MM.1S (cell line): ENCODE measurements at regions not wholly inside any gene's neighbourhood (a gene's known extent, or its start where the extent isn't known, plus 50 kb on each side); places are given as distances from the start of the nearest gene placed in this dataset.

Source experiments
- DNase-seq: peaks from one replicate; pipeline ENCODE4 v3.0.0-alpha.2; 2015
- H2AFZ ChIP-seq: fragments of 300-600 bp; sonication (generic); 2 replicates; pipeline ENCODE4 v1.6.0; 2016; ENCODE audit warnings: antibody characterized with exemption, low read length
- H3F3A ChIP-seq: fragments of 300-600 bp; sonication (generic); 2 replicates; pipeline ENCODE4 v1.6.1; 2016; ENCODE audit warnings: mild to moderate bottlenecking, antibody characterized with exemption, low read length, moderate library complexity, mixed read lengths; ENCODE audit not compliant: insufficient read depth
- H3K27ac ChIP-seq: fragments of 300-600 bp; sonication (generic); 2 replicates; pipeline ENCODE4 v1.5.1; 2016; ENCODE audit warnings: mild to moderate bottlenecking, low read length
- H3K27me3 ChIP-seq: fragments of 300-600 bp; sonication (generic); replicated peaks from 2 replicates; pipeline ENCODE4 v1.6.0; 2016; ENCODE audit warnings: low read length; ENCODE audit not compliant: insufficient read depth
- H3K36me3 ChIP-seq: fragments of 300-600 bp; sonication (generic); replicated peaks from 2 replicates; pipeline ENCODE4 v1.6.1; 2016; ENCODE audit warnings: mild to moderate bottlenecking, low read length, mixed read lengths; ENCODE audit not compliant: insufficient read depth
- H3K4me1 ChIP-seq: fragments of 300-600 bp; sonication (generic); 2 replicates; pipeline ENCODE4 v1.6.1; 2016; ENCODE audit warnings: low read length, mixed read lengths
- H3K4me2 ChIP-seq: fragments of 300-600 bp; sonication (generic); 2 replicates; pipeline ENCODE4 v1.6.0; 2016; ENCODE audit warnings: low read depth, low read length
- H3K4me3 ChIP-seq: fragments of 300-600 bp; sonication (generic); 2 replicates; pipeline ENCODE4 v1.5.1; 2016; ENCODE audit warnings: low read length, mixed read lengths
- H3K79me2 ChIP-seq: fragments of 300-600 bp; sonication (generic); 2 replicates; pipeline ENCODE4 v1.6.1; 2016; ENCODE audit warnings: mixed run types, low read length, mixed read lengths
- H3K9ac ChIP-seq: fragments of 300-600 bp; sonication (generic); 2 replicates; pipeline ENCODE4 v1.6.1; 2016; ENCODE audit warnings: low read length, mixed read lengths
- H3K9me2 ChIP-seq: fragments of 300-600 bp; sonication (generic); replicated peaks from 2 replicates; pipeline ENCODE4 v1.6.1; 2016; ENCODE audit warnings: mild to moderate bottlenecking, low read length, mixed read lengths; ENCODE audit not compliant: insufficient read depth
- H3K9me3 ChIP-seq: fragments of 300-600 bp; sonication (generic); replicated peaks from 2 replicates; pipeline ENCODE4 v1.6.1; 2016; ENCODE audit warnings: mild to moderate bottlenecking, low read length, mixed read lengths; ENCODE audit not compliant: insufficient read depth
- H4K20me1 ChIP-seq: fragments of 300-600 bp; sonication (generic); 2 replicates; pipeline ENCODE4 v1.6.1; 2016; ENCODE audit warnings: mild to moderate bottlenecking, low read length, moderate library complexity, mixed read lengths; ENCODE audit not compliant: insufficient read depth
- CTCF ChIP-seq: fragments of 300-600 bp; sonication (generic); IDR thresholded peaks from 2 replicates; pipeline ENCODE4 v1.5.1; 2016; ENCODE audit warnings: antibody characterized with exemption, low read length, mixed read lengths
- EZH2 ChIP-seq: fragments of 300-600 bp; sonication (generic); optimal IDR thresholded peaks from 2 replicates; pipeline ENCODE3; 2017; ENCODE audit warnings: low read depth, mild to moderate bottlenecking, antibody characterized with exemption, low read length, mixed read lengths
- EZH2phosphoT487 ChIP-seq: fragments of 300-600 bp; sonication (generic); IDR thresholded peaks from 2 replicates; pipeline ENCODE4 v1.6.1; 2018; ENCODE audit warnings: antibody characterized with exemption, low read length

- no peak for DNase-seq
- H3K4me3 ChIP-seq, result no peak overlapping the region
- H4K20me1 ChIP-seq, result no peaks in the 10 kb centered on the region
- no peaks in the 10 kb centered on the region for H3K36me3 ChIP-seq
- no peaks in the 10 kb centered on the region for H3K79me2 ChIP-seq
- H3K27me3 ChIP-seq, result no peaks in the 10 kb centered on the region
- no peak for TF ChIP-seq CTCF
- no peak for TF ChIP-seq EZH2
- TF ChIP-seq EZH2phosphoT487, result no peak
- no peaks in the 10 kb centered on the region for H3K4me1 ChIP-seq
- no peaks in the 10 kb centered on the region for H3K9me3 ChIP-seq
- no peak overlapping the region for H3K27ac ChIP-seq
- H3F3A ChIP-seq, result no peaks in the 10 kb centered on the region
- H3K9ac ChIP-seq, result no peak overlapping the region
- no peaks in the 10 kb centered on the region for H3K9me2 ChIP-seq
- no peak overlapping the region for H2AFZ ChIP-seq
- no peak overlapping the region for H3K4me2 ChIP-seq
These were observed 233.3 kb upstream of the NFE2L3 start for GRCh38 chr7:25918731-25919130.

GRCh38 chr7:25922296-25922695, 229.7 kb upstream of the NFE2L3 start:
- Histone ChIP-seq H3K9ac (no peak overlapping the region), H3K79me2 (no peaks in the 10 kb centered on the region), H3K36me3 (no peaks in the 10 kb centered on the region), H3K27ac (no peak overlapping the region), H4K20me1 (no peaks in the 10 kb centered on the region), H2AFZ (no peak overlapping the region), H3K4me3 (no peak overlapping the region), H3K9me2 (no peaks in the 10 kb centered on the region), H3K27me3 (no peaks in the 10 kb centered on the region), H3K4me1 (no peaks in the 10 kb centered on the region), H3K9me3 (no peaks in the 10 kb centered on the region), H3F3A (no peaks in the 10 kb centered on the region), H3K4me2 (no peak overlapping the region)
- TF ChIP-seq EZH2 (no peak), EZH2phosphoT487 (no peak)
- DNase-seq, result no peak

- Histone ChIP-seq H4K20me1 (no peaks in the 10 kb centered on the region), H2AFZ (no peak overlapping the region), H3K9me3 (no peaks in the 10 kb centered on the region), H3K4me3 (no peak overlapping the region), H3K4me1 (no peaks in the 10 kb centered on the region), H3K9me2 (no peaks in the 10 kb centered on the region), H3K79me2 (no peaks in the 10 kb centered on the region), H3K36me3 (no peaks in the 10 kb centered on the region), H3F3A (no peaks in the 10 kb centered on the region), H3K27ac (no peak overlapping the region), H3K27me3 (no peaks in the 10 kb centered on the region), H3K4me2 (no peak overlapping the region), H3K9ac (no peak overlapping the region)
- no peak for DNase-seq
- TF ChIP-seq EZH2phosphoT487, result no peak
- no peak for TF ChIP-seq EZH2
- no peak for TF ChIP-seq CTCF
These were observed 228.1 kb upstream of the NFE2L3 start for GRCh38 chr7:25923741-25924460.

- no peak for DNase-seq
- Histone ChIP-seq H3K4me2 (no peak overlapping the region), H3K36me3 (no peaks in the 10 kb centered on the region), H2AFZ (no peak overlapping the region), H3K4me3 (no peak overlapping the region), H3K4me1 (no peaks in the 10 kb centered on the region), H3K9ac (no peak overlapping the region), H3K9me3 (no peaks in the 10 kb centered on the region), H3F3A (no peaks in the 10 kb centered on the region), H3K27me3 (no peaks in the 10 kb centered on the region), H3K27ac (no peak overlapping the region), H4K20me1 (no peaks in the 10 kb centered on the region), H3K79me2 (no peaks in the 10 kb centered on the region), H3K9me2 (no peaks in the 10 kb centered on the region)
- TF ChIP-seq CTCF, result no peak
- TF ChIP-seq EZH2phosphoT487, result no peak
- TF ChIP-seq EZH2, result no peak
These were observed 226.0 kb upstream of the NFE2L3 start for GRCh38 chr7:25926009-25926408.
